SK-N-SH (cell line): ENCODE measurements at regions not wholly inside any gene's neighbourhood (a gene's known extent, or its start where the extent isn't known, plus 50 kb on each side); places are given as distances from the start of the nearest gene placed in this dataset.

Source experiments
- CHD2 ChIP-seq: fragments of 150-350 bp; IDR thresholded peaks from 2 replicates; pipeline ENCODE4 v1.6.1; 2018; ENCODE audit warnings: low read length; ENCODE audit not compliant: partially characterized antibody
- CTCF ChIP-seq: fragments of 200-600 bp; sonication (generic); IDR thresholded peaks from 2 replicates; pipeline ENCODE4 v1.6.1; 2017; ENCODE audit warnings: antibody characterized with exemption, mild to moderate bottlenecking, moderate library complexity
- EP300 ChIP-seq, 2 experiments: IDR thresholded peaks; 2 replicates each; pipeline versions ENCODE4 v1.4.0 to v1.6.1; 2012; ENCODE audit warnings: borderline replicate concordance in 1 of 2, low read depth in 1 of 2, low read length in 1 of 2
- EZH2phosphoT487 ChIP-seq: fragments of 200-600 bp; sonication (generic); IDR thresholded peaks from 2 replicates; pipeline ENCODE4 v1.6.1; 2017; ENCODE audit warnings: low read depth, mixed run types, mild to moderate bottlenecking, antibody characterized with exemption, moderate library complexity, borderline replicate concordance
- FOXJ3 ChIP-seq: sonication (generic); formaldehyde crosslinking; IDR thresholded peaks from 2 replicates; pipeline ENCODE4 v1.5.1; 2020; ENCODE audit warnings: mild to moderate bottlenecking, missing genetic modification reagents
- JUND ChIP-seq: IDR thresholded peaks from 2 replicates; pipeline ENCODE4 v1.4.0; 2012
- MAX ChIP-seq: IDR thresholded peaks from 2 replicates; pipeline ENCODE4 v1.4.0; 2012; ENCODE audit warnings: low read depth
- PBX3 ChIP-seq: IDR thresholded peaks from 2 replicates; pipeline ENCODE4; 2012
- POLR2AphosphoS5 ChIP-seq: IDR thresholded peaks from 2 replicates; pipeline ENCODE4 v1.6.1; 2012; ENCODE audit warnings: low read depth, low read length
- RAD21 ChIP-seq: IDR thresholded peaks from 2 replicates; pipeline ENCODE4 v1.6.1; 2012; ENCODE audit warnings: mild to moderate bottlenecking, low read length
- SIN3A ChIP-seq: IDR thresholded peaks from 2 replicates; pipeline ENCODE4 v1.6.1; 2012; ENCODE audit warnings: low read depth, mild to moderate bottlenecking, low read length, moderate library complexity, borderline replicate concordance
- USF2 ChIP-seq: fragments of 150-350 bp; IDR thresholded peaks from 2 replicates; pipeline ENCODE4 v1.6.1; 2017; ENCODE audit warnings: antibody characterized with exemption, low read length, low read depth, borderline replicate concordance
- YY1 ChIP-seq: IDR thresholded peaks from 2 replicates; pipeline ENCODE4 v1.4.0; 2012; ENCODE audit warnings: low read depth, mild to moderate bottlenecking

GRCh38 chr3:95738045-95738444 is 1076.3 kb upstream of the EPHA6 start:
- TF ChIP-seq JUND, result no peak
- TF ChIP-seq CTCF, result no peak
- no peak for TF ChIP-seq YY1
- TF ChIP-seq USF2, result no peak
- TF ChIP-seq CHD2, result no peak
- no peak for TF ChIP-seq SIN3A
- no peak for TF ChIP-seq MAX
- TF ChIP-seq POLR2AphosphoS5, result no peak
- TF ChIP-seq PBX3, result no peak
- TF ChIP-seq FOXJ3 (CRISPR knock-in tag), result no peak
- TF ChIP-seq EZH2phosphoT487, result no peak
- TF ChIP-seq EP300 (IDR thresholded peaks at IDR 0.05; ENCODE audit: borderline replicate concordance in 1 of 2, low read depth in 1 of 2, low read length in 1 of 2), result no peak
- TF ChIP-seq RAD21, result no peak
